NB4 (cell line): ENCODE measurements at regions not wholly inside any gene's neighbourhood (a gene's known extent, or its start where the extent isn't known, plus 50 kb on each side); places are given as distances from the start of the nearest gene placed in this dataset.
A peak's percentile ranks its signal among the peaks of the same experiment; 100 is the strongest.

ENCODE experiments used
- DNase-seq: peaks from one replicate; pipeline ENCODE4 v3.0.0; 2010; ENCODE audit warnings: low read depth
- H3K4me3 ChIP-seq: one replicate; pipeline ENCODE4 v1.5.1; 2011; ENCODE audit warnings: mild to moderate bottlenecking, low read depth, low read length, moderate library complexity
- MYC ChIP-seq: IDR thresholded peaks from 2 replicates; pipeline ENCODE4 v1.6.1; 2011; ENCODE audit warnings: low read depth, low read length
- POLR2A ChIP-seq: IDR thresholded peaks from 2 replicates; pipeline ENCODE4 v1.6.1; 2011; ENCODE audit warnings: mild to moderate bottlenecking; ENCODE audit not compliant: insufficient read length; ENCODE audit errors: extremely low read depth
- TF ChIP-seq, protein P1 (sequence below): IDR thresholded peaks from 2 replicates; pipeline ENCODE4 v1.6.1; 2011; ENCODE audit warnings: low read depth, low read length
- TF ChIP-seq, protein P2 (sequence below): IDR thresholded peaks from one replicate; pipeline ENCODE4 v1.5.1; 2012; ENCODE audit warnings: low read depth, low read length

GRCh38 chr7:115749924-115750323, 280.6 kb downstream of the TFEC start:
- TF ChIP-seq, protein P1, sequence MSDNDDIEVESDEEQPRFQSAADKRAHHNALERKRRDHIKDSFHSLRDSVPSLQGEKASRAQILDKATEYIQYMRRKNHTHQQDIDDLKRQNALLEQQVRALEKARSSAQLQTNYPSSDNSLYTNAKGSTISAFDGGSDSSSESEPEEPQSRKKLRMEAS, result no peak
- no peak for DNase-seq
- no peak overlapping the region for H3K4me3 ChIP-seq

GRCh38 chr7:115748123-115748738, 282.3 kb downstream of the TFEC start:
- TF ChIP-seq POLR2A, result no peak
- TF ChIP-seq, protein P2, sequence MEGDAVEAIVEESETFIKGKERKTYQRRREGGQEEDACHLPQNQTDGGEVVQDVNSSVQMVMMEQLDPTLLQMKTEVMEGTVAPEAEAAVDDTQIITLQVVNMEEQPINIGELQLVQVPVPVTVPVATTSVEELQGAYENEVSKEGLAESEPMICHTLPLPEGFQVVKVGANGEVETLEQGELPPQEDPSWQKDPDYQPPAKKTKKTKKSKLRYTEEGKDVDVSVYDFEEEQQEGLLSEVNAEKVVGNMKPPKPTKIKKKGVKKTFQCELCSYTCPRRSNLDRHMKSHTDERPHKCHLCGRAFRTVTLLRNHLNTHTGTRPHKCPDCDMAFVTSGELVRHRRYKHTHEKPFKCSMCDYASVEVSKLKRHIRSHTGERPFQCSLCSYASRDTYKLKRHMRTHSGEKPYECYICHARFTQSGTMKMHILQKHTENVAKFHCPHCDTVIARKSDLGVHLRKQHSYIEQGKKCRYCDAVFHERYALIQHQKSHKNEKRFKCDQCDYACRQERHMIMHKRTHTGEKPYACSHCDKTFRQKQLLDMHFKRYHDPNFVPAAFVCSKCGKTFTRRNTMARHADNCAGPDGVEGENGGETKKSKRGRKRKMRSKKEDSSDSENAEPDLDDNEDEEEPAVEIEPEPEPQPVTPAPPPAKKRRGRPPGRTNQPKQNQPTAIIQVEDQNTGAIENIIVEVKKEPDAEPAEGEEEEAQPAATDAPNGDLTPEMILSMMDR, result peak; percentile 34
- DNase-seq, result peak; percentile 15

DNA sequence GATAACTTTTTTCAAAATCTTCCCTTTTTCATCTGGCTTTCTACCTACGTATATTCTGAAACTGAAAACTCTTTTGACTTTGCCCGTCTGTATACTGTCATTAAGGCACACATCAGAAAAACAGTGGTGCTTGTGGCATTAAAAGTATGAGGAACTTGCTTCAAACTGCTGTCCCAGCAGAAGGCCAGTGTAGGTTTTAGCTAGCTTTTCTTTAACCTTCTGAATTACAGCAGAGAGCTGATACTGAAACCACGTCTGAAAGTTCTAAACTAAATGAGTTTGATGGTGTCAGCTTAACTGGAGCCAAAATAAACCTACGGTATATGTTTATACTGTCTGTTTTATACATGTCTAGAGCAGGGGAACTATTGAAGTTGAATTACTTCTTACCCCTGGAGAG, 283.4 kb downstream of the TFEC start:
- DNase-seq, result no peak
- H3K4me3 ChIP-seq, result no peak overlapping the region
- TF ChIP-seq, protein P2, result no peak
- TF ChIP-seq, protein P1, result no peak
- no peak for TF ChIP-seq POLR2A
- no peak for TF ChIP-seq MYC

More at GRCh38 chr7:115748123-115748738, 282.3 kb downstream of the TFEC start:
- no peak overlapping the region for H3K4me3 ChIP-seq

DNA sequence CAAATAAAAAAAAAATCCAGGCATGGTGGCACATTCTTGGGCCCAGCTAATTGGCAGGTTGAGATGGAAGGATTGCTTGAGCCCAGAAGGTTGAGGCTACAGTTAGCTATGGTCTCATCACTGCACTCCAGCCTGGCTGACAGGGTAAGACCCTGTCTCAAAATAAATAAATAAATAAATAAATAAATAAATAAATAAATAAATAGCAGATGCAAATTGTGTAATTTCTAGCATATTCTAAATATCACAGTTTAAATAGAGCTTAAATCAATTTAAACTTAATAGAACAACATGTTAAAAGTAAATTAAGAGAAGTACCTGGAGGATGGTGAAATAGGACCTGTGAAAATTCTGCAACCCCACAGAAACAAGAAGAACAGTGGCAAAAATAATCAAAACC, 290.5 kb downstream of the TFEC start:
- no peak for DNase-seq
- no peak overlapping the region for H3K4me3 ChIP-seq
- TF ChIP-seq, protein P2, result no peak
- TF ChIP-seq MYC (no peak), POLR2A (no peak)
- TF ChIP-seq, protein P1, result no peak

GRCh38 chr7:115734641-115735040, 295.9 kb downstream of the TFEC start:
- no peak for DNase-seq
- TF ChIP-seq POLR2A (no peak), MYC (no peak)
- no peak overlapping the region for H3K4me3 ChIP-seq

- no peak overlapping the region for H3K4me3 ChIP-seq
- TF ChIP-seq, protein P1, result no peak
- no peak for TF ChIP-seq POLR2A
- TF ChIP-seq, protein P2, result no peak
- TF ChIP-seq MYC, result no peak
- DNase-seq, result no peak
Observed at GRCh38 chr7:115731796-115732471, 298.6 kb downstream of the TFEC start.

DNA sequence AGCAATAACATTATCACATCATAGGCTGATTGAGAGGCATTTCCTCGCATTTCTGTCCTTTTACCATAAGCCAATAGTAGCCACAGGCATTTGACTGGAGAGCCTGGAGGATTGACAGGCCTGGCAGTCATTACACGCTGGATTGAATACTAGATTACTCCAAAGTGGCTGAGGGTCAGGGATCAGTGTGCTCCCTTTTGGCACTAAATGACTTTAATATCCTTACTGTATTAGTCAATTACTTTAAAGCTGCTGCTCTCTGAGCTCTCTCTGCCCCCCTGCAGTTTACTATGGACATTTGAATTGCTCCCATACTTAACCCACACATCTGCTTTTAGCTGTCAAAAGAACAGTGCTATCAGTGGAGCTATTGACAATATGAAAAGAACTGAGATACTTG, 302.0 kb downstream of the TFEC start:
- no peak overlapping the region for H3K4me3 ChIP-seq
- TF ChIP-seq, protein P2, result no peak
- TF ChIP-seq, protein P1, result no peak
- no peak for TF ChIP-seq MYC
- TF ChIP-seq POLR2A, result no peak
- no peak for DNase-seq
